Ishikawa (cell line): ENCODE measurements at regions not wholly inside any gene's neighbourhood (a gene's known extent, or its start where the extent isn't known, plus 50 kb on each side); places are given as distances from the start of the nearest gene placed in this dataset.

ENCODE experiments used
- NFIC ChIP-seq: IDR thresholded peaks from 2 replicates; pipeline ENCODE4 v1.6.1; 2012
- USF1 ChIP-seq: IDR thresholded peaks from 2 replicates; pipeline ENCODE4 v1.6.1; 2012

- no peak for TF ChIP-seq USF1
- TF ChIP-seq NFIC = no peak
Measured at GRCh38 chr2:75799859-75800258, 89.1 kb upstream of the GCFC2 start.
